HG03095 (cell line): ENCODE measurements at regions not wholly inside any gene's neighbourhood (a gene's known extent, or its start where the extent isn't known, plus 50 kb on each side); places are given as distances from the start of the nearest gene placed in this dataset.

Experiments used
- ATAC-seq: cut with Tn5 transposase; IDR thresholded peaks from one replicate; pipeline ENCODE4 v1.9.1; 2021; ENCODE audit warnings: moderate library complexity; ENCODE audit not compliant: unreplicated experiment

GRCh38 chr3:161989012-161989411, 492.4 kb downstream of the OTOL1 start:
- no peak for ATAC-seq

- ATAC-seq = no peak
These were observed 493.4 kb downstream of the OTOL1 start for GRCh38 chr3:161990036-161990435.

- ATAC-seq = no peak
These were observed 495.4 kb downstream of the OTOL1 start for GRCh38 chr3:161991901-161992540.

GRCh38 chr3:161999846-162000245, 503.2 kb downstream of the OTOL1 start:
- no peak for ATAC-seq

- no peak for ATAC-seq
These were observed 511.1 kb downstream of the OTOL1 start for GRCh38 chr3:162007722-162008121.

GRCh38 chr3:162012633-162013032, 516.0 kb downstream of the OTOL1 start:
- no peak for ATAC-seq

GRCh38 chr3:162014284-162014683, 517.7 kb downstream of the OTOL1 start:
- no peak for ATAC-seq

- no peak for ATAC-seq
These were observed 519.2 kb downstream of the OTOL1 start for GRCh38 chr3:162015856-162016255.

- no peak for ATAC-seq
These were observed 523.2 kb downstream of the OTOL1 start for GRCh38 chr3:162019817-162020216.

GRCh38 chr3:162021206-162021605, 524.6 kb downstream of the OTOL1 start:
- ATAC-seq = no peak

- ATAC-seq = no peak
These were observed 526.3 kb downstream of the OTOL1 start for GRCh38 chr3:162022911-162023310.

GRCh38 chr3:162029736-162030135, 533.1 kb downstream of the OTOL1 start:
- ATAC-seq = no peak

- no peak for ATAC-seq
These were observed 537.8 kb downstream of the OTOL1 start for GRCh38 chr3:162034368-162034767.

GRCh38 chr3:162041622-162042021, 545.0 kb downstream of the OTOL1 start:
- no peak for ATAC-seq

- no peak for ATAC-seq
These were observed 556.0 kb downstream of the OTOL1 start for GRCh38 chr3:162052636-162053035.

- ATAC-seq = no peak
These were observed 576.1 kb downstream of the OTOL1 start for GRCh38 chr3:162072656-162073164.

GRCh38 chr3:162073422-162073975, 576.9 kb downstream of the OTOL1 start:
- no peak for ATAC-seq

- no peak for ATAC-seq
These were observed 580.5 kb downstream of the OTOL1 start for GRCh38 chr3:162077108-162077507.

GRCh38 chr3:162082516-162082915, 585.9 kb downstream of the OTOL1 start:
- no peak for ATAC-seq

- ATAC-seq = no peak
These were observed 590.8 kb downstream of the OTOL1 start for GRCh38 chr3:162087361-162087760.

GRCh38 chr3:162092751-162093150, 596.1 kb downstream of the OTOL1 start:
- no peak for ATAC-seq

GRCh38 chr3:162094301-162094700, 597.7 kb downstream of the OTOL1 start:
- no peak for ATAC-seq

GRCh38 chr3:162096874-162097273, 600.3 kb downstream of the OTOL1 start:
- ATAC-seq = no peak
